ENCODE measurements at regions not wholly inside any gene's neighbourhood (a gene's known extent, or its start where the extent isn't known, plus 50 kb on each side); places are given as distances from the start of the nearest gene placed in this dataset.

DNA sequence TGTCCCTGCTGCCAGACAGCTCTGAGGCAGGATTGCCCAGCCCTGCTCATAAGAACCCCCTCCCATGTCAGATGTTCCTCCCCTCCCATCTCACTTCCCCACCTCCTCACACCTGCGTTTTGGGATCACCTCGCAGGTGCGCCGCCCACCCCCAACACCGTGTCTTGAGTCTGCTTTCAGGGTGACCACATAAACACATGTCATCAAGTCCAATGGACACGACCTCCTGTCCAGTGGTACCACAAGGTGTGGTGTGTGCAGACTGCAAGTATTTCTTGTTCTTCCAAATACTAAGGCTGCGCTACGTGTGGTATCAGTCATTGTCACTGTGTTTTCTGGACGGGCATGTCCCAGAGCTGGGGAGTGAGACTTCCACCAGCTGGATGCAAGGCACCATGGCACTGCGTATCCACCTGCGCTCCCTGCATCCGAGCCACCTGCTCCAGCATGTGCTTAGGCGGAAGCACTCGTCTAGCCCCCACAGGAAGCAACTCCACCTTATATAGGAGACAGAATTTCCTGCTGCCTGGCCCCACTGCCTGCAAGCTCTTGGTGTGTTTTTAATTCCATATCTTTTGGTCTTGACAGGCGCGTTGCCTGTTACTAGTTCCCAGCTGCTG lies 119.7 kb upstream of the NXT1 start:
- no peak overlapping the region for H3K4me3 Mint-ChIP-seq
- ATAC-seq (replicated peaks in 1 of 2) (no peak), DNase-seq (no peak)
- peaks cover 4% of the 10 kb centered on the region for H3K27me3 Mint-ChIP-seq (ENCODE audit: low read depth)
- H3K36me3 Mint-ChIP-seq (ENCODE audit: insufficient read depth in 2 of 2): peaks cover 1 to 4% of the 10 kb centered on the region in 2 donors
- H3K9me3 Mint-ChIP-seq: peaks cover 3 to 9% of the 10 kb centered on the region in 2 donors
- H3K27ac Mint-ChIP-seq: no peak overlapping the region
- H3K4me1 Mint-ChIP-seq (ENCODE audit: low read depth): no peaks in the 10 kb centered on the region

DNA sequence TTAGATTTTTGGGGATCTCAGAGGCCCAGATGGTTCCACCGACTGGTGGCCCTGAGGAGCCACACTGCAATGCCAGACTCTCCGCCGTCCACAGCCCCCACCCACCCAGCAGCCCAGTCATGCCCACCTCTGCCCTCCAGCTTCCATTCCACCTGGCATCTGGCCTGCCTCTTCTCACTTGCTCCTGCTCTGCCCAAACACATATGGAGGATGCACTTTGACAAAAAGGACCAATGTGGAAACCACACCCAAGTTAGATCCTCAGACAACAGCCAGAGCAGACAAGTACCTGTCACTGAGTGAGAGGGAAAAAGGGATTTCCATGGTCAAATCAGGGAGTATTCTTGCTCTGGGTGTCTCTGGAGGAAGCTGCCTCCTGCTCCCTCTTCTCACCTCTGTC lies 120.6 kb upstream of the NXT1 start:
- H3K36me3 Mint-ChIP-seq (ENCODE audit: insufficient read depth in 2 of 2): peaks cover 1 to 4% of the 10 kb centered on the region in 2 donors
- no peaks in the 10 kb centered on the region for H3K4me1 Mint-ChIP-seq (ENCODE audit: low read depth)
- no peak overlapping the region for H3K4me3 Mint-ChIP-seq
- no peak for DNase-seq
- no peak overlapping the region for H3K27ac Mint-ChIP-seq
- peaks cover 3 to 7% of the 10 kb centered on the region in 2 donors for H3K9me3 Mint-ChIP-seq
- ATAC-seq (replicated peaks in 1 of 2): no peak
- H3K27me3 Mint-ChIP-seq (ENCODE audit: low read depth): no peaks in the 10 kb centered on the region

DNA sequence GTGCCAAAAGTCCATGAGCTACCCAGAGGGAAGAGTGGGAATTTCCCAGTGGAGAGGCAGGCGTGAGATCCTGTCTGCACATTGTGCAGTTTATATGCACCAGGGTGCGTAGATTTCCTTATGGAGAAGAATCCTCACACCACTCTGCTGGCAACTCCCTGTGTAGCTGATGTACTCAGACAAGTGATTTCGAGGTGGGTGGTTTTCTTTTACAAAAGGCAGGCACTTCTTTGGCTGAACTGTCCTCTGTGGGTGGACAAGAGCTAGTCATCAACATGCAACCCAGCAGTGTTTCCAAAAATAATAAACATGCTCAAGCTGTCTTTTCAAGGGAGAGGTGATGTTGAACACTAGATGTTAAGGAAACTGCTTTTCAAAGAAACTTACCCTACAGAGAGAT lies 121.7 kb upstream of the NXT1 start:
- Mint-ChIP-seq H3K27ac (no peak overlapping the region), H3K27me3 (ENCODE audit: low read depth) (no peaks in the 10 kb centered on the region), H3K4me3 (no peak overlapping the region), H3K9me3 (peaks cover 2 to 4% of the 10 kb centered on the region in 2 donors), H3K4me1 (ENCODE audit: low read depth) (no peaks in the 10 kb centered on the region), H3K36me3 (ENCODE audit: insufficient read depth in 2 of 2) (peaks cover 0 to 4% of the 10 kb centered on the region in 2 donors)
- ATAC-seq (replicated peaks in 1 of 2) (no peak), DNase-seq (no peak)

DNA sequence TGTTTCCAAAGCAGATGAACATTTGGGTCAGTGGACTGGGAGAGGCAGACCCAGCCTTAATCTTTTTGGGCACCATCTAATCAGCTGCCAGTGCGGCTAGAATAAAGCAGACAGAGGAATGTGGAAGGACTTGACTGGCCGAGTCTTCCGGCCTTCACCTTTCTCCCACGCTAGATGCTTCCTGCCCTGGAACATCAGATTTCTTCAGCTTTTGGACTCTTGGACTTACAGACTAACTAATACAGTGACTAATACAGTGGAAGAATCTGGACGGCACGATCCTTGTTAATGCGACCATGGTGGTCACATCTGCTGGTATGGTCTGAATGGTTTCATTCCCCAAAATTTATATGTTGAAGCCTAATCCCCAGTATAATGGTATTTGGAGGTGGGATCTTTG lies 122.6 kb upstream of the NXT1 start:
- DNase-seq (no peak), ATAC-seq (replicated peaks in 1 of 2) (no peak)
- Mint-ChIP-seq H3K9me3 (peaks cover 2 to 6% of the 10 kb centered on the region in 2 donors), H3K27ac (no peak overlapping the region), H3K27me3 (ENCODE audit: low read depth) (no peaks in the 10 kb centered on the region), H3K4me3 (no peak overlapping the region), H3K36me3 (ENCODE audit: insufficient read depth in 2 of 2) (peaks cover 0 to 4% of the 10 kb centered on the region in 2 donors), H3K4me1 (ENCODE audit: low read depth) (no peaks in the 10 kb centered on the region)

DNA sequence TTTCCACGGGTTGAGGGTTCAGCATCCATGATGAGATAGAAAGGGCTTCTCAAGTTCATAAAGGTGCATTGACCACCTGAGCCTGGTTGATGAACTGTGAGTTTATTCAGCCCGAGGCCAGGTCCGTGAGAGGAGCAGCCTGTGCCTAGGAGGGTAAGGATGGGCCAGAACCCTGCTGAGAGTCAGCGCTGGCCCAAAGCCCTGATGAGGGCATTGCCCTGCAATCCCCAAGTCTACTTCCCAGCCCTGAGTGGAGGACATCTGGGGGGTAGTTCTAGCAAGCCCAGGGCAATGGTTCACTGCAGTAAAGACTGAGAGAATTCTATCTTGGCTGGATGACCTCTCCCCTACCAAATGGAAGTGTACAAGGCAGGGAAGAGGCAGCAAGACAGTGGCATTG lies 123.3 kb upstream of the NXT1 start:
- DNase-seq: no peak
- H3K27me3 Mint-ChIP-seq (ENCODE audit: low read depth): no peaks in the 10 kb centered on the region

DNA sequence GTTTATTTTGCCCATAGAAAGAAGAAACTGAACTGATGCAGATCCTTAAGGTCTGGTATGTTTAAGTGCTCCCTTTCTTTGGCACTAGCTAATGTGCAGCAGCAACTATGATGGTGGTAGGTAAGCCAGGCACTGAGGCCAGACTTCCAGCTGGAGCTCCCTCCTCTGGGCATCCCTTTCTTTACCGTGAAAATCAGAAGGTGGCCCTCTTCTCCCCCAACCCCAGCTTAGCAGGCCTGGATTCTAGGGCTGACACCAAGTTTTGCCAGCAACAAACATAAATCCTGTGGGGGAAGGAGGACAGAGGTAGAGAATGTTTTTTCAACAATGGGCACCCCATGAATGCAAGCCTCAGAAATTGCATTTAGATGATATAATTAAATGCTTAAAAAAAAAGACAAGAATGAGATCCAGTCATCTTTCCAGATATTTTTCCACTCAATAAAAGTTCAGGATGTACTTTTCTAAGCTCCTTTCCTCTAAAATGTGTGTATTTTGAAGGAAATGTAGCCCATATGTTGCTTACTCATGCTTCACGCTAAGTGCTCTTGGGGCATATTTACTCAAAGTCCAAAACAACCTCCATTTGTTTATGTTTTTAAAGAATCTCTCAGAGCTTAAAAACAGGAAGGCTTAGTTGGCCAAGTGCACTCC lies 123.9 kb upstream of the NXT1 start:
- no peak for DNase-seq
- Mint-ChIP-seq H3K27me3 (ENCODE audit: low read depth) (no peaks in the 10 kb centered on the region), H3K36me3 (ENCODE audit: insufficient read depth in 2 of 2) (peaks cover 2 to 6% of the 10 kb centered on the region in 2 donors), H3K27ac (no peak overlapping the region), H3K4me3 (no peak overlapping the region), H3K9me3 (peaks cover under 1 to 3% of the 10 kb centered on the region in 2 donors), H3K4me1 (ENCODE audit: low read depth) (no peaks in the 10 kb centered on the region)
- ATAC-seq (replicated peaks in 1 of 2): no peak

More for the DNA sequence above, 123.3 kb upstream of the NXT1 start:
- ATAC-seq (replicated peaks in 1 of 2): no peak
- Mint-ChIP-seq H3K27ac (no peak overlapping the region), H3K4me1 (ENCODE audit: low read depth) (no peaks in the 10 kb centered on the region), H3K36me3 (ENCODE audit: insufficient read depth in 2 of 2) (peaks cover under 1 to 4% of the 10 kb centered on the region in 2 donors), H3K4me3 (no peak overlapping the region), H3K9me3 (peaks cover 2 to 6% of the 10 kb centered on the region in 2 donors)

DNA sequence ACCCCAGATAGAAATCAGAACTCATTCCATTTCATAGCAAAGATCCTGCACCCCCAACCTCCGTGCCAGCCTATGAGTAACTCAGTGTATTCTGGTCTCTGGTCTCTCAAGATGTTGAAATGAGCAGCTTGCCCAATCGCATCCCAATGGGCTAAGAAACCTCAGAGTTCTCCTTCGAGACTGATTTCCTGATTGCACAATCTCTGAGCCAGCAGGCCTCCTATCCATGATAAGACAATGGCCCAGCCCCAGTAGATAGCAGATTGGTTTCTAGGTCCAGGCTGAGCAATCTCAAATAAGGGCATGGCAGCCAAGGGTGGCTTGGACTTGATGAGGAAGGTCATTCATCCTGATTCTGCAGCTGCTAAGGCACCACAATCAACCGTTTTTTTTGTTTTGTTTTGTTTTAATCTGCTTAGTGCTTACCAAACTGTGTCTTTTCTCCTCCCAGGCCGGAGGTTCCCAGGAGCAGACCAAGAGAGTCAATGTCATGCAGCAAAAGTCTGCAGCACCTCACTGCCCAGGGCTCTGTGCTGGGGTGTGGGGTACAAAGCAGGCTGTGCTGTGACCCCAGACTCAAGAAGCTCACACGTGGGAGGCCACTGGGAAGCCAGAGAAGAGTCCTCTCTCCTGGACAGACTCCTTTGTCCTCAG lies 125.1 kb upstream of the NXT1 start:
- Mint-ChIP-seq H3K27me3 (ENCODE audit: low read depth) (no peaks in the 10 kb centered on the region), H3K27ac (no peak overlapping the region), H3K36me3 (ENCODE audit: insufficient read depth in 2 of 2) (peaks cover 4 to 9% of the 10 kb centered on the region in 2 donors), H3K4me1 (ENCODE audit: low read depth) (no peaks in the 10 kb centered on the region), H3K9me3 (peaks cover 6 to 7% of the 10 kb centered on the region in 2 donors), H3K4me3 (no peak overlapping the region)
- no peak for DNase-seq
- no peak for ATAC-seq (replicated peaks in 1 of 2)

DNA sequence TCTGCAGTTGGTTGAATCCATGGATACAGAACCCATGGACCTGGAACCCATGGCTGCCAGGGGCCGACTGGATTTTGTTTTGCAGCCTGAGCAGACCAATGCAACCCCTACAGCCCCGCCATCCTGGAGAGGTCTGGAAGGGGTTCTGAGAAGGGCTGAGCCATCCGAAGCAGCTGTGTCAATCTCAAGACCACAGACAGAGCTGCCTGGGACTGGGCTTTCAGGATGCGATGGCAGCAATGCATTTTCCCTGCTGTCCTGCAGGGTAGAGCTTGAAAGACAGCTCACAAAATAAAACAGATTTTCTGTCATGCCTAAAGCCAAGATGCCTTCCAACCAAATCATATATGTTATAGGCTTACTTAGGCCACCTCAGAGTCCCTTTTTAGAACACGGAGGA lies 125.8 kb upstream of the NXT1 start:
- H3K4me3 Mint-ChIP-seq: no peak overlapping the region
- no peak overlapping the region for H3K27ac Mint-ChIP-seq
- no peak for ATAC-seq (replicated peaks in 1 of 2)
- no peaks in the 10 kb centered on the region for H3K4me1 Mint-ChIP-seq (ENCODE audit: low read depth)
- no peaks in the 10 kb centered on the region for H3K27me3 Mint-ChIP-seq (ENCODE audit: low read depth)
- H3K9me3 Mint-ChIP-seq: peaks cover 9% of the 10 kb centered on the region in 2 donors
- no peak for DNase-seq
- H3K36me3 Mint-ChIP-seq (ENCODE audit: insufficient read depth in 2 of 2): peaks cover 4 to 9% of the 10 kb centered on the region in 2 donors

DNA sequence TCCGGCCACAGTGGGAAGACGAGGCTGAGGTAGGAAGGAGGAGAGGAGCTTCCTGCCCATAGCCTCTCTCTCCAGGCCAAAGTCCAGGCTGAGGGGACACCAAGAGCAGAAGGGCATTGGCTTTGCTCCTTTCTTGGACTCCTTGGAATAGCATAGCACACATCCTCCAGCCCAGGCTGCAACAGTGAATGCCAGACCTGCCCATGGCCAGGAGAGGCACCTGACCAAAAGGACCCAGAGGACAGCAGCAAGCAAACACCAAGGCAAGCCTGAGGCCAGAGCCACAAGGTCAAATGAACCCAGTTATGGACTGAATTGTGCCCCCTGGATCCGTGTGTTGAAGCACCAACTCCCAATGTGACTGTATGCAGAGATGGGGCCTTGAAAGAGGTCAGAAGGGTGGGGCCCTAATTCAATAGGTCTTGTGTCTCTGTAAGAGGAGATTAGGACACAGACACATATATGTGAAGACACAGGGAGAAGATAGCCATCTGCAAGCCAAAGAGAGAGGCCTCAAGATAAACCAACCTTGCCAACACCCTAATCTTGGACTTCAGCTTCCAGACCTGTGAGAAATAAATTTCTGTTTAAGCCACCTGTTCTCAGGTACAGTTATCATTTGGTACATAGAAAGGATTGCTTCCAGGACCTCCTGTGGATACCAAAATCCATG lies 126.5 kb upstream of the NXT1 start:
- DNase-seq (no peak), ATAC-seq (replicated peaks in 1 of 2) (no peak)
- no peak overlapping the region for H3K27ac Mint-ChIP-seq
- no peaks in the 10 kb centered on the region for H3K4me1 Mint-ChIP-seq (ENCODE audit: low read depth)
- H3K36me3 Mint-ChIP-seq (ENCODE audit: insufficient read depth in 2 of 2): peaks cover 4 to 9% of the 10 kb centered on the region in 2 donors
- no peaks in the 10 kb centered on the region for H3K27me3 Mint-ChIP-seq (ENCODE audit: low read depth)
- H3K4me3 Mint-ChIP-seq: no peak overlapping the region
- H3K9me3 Mint-ChIP-seq: peaks cover 9 to 10% of the 10 kb centered on the region in 2 donors

DNA sequence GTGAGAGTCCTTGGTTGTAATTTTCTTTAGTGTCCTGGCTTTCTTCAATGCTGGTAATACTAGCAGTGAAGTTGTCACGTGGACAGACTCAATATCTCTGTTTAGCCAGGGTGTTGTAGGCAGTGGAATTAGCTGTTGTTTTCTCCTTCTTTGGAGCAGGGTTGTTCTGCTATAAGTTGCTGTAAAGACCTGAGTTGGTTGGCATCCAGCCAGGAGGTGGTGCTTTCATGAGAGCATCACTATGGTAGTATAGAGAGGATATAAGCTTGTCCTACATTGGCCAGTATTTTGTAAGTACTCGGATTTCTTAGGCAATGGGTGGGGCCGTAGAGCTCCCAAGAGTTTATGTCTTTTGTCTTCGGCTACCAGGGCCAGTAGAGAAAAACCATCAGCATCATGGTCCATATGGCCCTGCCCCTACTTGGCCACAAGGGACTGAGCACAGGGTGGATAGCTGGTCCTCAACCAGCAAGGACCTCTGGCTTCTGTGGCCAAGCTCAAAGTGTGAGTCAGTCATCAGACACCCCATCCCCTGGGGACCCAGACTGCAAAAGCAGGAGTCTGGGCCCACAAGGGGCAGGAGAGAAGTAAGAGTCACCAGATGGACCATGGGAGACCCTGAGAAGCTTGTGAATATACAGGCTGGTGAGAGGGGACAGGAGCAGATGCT lies 127.9 kb upstream of the NXT1 start:
- Mint-ChIP-seq H3K27ac (no peak overlapping the region), H3K27me3 (ENCODE audit: low read depth) (no peaks in the 10 kb centered on the region), H3K4me3 (no peak overlapping the region), H3K4me1 (ENCODE audit: low read depth) (no peaks in the 10 kb centered on the region), H3K36me3 (ENCODE audit: insufficient read depth in 2 of 2) (peaks cover 6 to 9% of the 10 kb centered on the region in 2 donors), H3K9me3 (peaks cover 10 to 20% of the 10 kb centered on the region in 2 donors)
- DNase-seq: no peak
- no peak for ATAC-seq (replicated peaks in 1 of 2)

DNA sequence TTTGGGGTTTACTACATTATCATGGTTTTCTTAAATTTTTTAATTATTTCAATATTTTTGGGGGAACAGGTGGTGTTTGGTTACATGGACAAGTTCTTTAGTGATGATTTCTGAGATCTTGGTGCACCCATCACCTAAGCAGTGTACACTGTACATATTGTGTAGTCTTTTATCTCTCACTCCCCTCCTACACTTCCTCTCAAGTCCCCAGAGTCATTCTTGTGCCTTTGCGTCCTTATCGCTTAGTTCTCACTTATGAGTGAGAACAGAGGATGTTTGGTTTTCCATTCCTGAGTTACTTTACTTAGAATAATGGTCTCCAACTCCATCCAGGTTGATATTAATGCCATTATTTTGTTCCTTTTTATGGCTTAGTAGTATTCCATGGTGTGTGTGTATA lies 130.9 kb upstream of the CD93 start:
- ATAC-seq (replicated peaks in 1 of 2): no peak
- peaks cover 4 to 6% of the 10 kb centered on the region in 2 donors for H3K36me3 Mint-ChIP-seq (ENCODE audit: insufficient read depth in 2 of 2)
- H3K9me3 Mint-ChIP-seq: peaks cover 10 to 18% of the 10 kb centered on the region in 2 donors
- no peak overlapping the region for H3K4me3 Mint-ChIP-seq
- DNase-seq: no peak
- no peak overlapping the region for H3K27ac Mint-ChIP-seq
- no peaks in the 10 kb centered on the region for H3K27me3 Mint-ChIP-seq (ENCODE audit: low read depth)
- no peaks in the 10 kb centered on the region for H3K4me1 Mint-ChIP-seq (ENCODE audit: low read depth)

DNA sequence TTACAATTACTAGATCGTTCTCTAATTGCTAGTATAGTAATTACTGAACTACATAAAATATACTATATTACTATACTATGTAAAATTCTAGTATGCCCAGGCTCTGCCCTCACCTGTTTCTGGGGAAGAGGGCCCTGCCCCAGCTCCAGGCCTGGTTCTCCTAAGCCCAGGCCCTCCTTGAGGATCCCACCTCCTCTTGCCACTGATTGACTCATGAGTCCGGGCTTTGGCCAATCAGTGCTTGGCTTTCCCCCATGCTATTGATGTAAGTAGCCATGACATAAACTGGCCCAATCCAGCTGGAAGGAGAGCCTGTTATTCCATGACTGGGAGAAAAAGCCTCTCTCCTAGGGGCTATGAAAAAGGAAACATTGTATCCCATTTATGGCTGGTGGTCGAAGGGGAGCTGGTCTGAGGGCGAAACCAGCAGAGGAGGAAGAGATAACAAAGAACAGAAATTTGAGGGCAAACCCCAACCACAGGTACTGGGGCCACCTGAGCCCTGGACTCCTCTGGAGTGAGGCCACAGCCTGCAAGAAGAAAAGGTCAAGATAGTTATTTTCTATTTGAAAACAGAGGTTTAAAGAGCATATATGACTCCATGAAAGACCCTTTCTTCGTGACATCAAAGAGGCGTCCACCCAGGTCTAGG lies 129.3 kb upstream of the CD93 start:
- no peaks in the 10 kb centered on the region for H3K4me1 Mint-ChIP-seq (ENCODE audit: low read depth)
- ATAC-seq (replicated peaks in 1 of 2): no peak
- peaks cover 3 to 14% of the 10 kb centered on the region in 2 donors for H3K9me3 Mint-ChIP-seq
- H3K27me3 Mint-ChIP-seq (ENCODE audit: low read depth): no peaks in the 10 kb centered on the region
- no peak for DNase-seq
- no peak overlapping the region for H3K27ac Mint-ChIP-seq
- no peak overlapping the region for H3K4me3 Mint-ChIP-seq
- peaks cover 0 to 2% of the 10 kb centered on the region in 2 donors for H3K36me3 Mint-ChIP-seq (ENCODE audit: insufficient read depth in 2 of 2)
